ENCODE measurements at regions not wholly inside any gene's neighbourhood (a gene's known extent, or its start where the extent isn't known, plus 50 kb on each side); places are given as distances from the start of the nearest gene placed in this dataset.

- ATAC-seq: no peak
These were observed 877.8 kb downstream of the TUSC7 start for GRCh38 chr3:117587416-117587815.

GRCh38 chr3:117589454-117589853 is 879.9 kb downstream of the TUSC7 start:
- ATAC-seq: no peak

- ATAC-seq: no peak
These were observed 886.0 kb downstream of the TUSC7 start for GRCh38 chr3:117595615-117596014.

- no peak for ATAC-seq
These were observed 886.9 kb downstream of the TUSC7 start for GRCh38 chr3:117596503-117596902.

GRCh38 chr3:117597865-117598264 is 888.3 kb downstream of the TUSC7 start:
- no peak for ATAC-seq

GRCh38 chr3:117600112-117600511 is 890.5 kb downstream of the TUSC7 start:
- peak; percentile 25 for ATAC-seq

- ATAC-seq: no peak
These were observed 891.1 kb downstream of the TUSC7 start for GRCh38 chr3:117600666-117601065.

DNA sequence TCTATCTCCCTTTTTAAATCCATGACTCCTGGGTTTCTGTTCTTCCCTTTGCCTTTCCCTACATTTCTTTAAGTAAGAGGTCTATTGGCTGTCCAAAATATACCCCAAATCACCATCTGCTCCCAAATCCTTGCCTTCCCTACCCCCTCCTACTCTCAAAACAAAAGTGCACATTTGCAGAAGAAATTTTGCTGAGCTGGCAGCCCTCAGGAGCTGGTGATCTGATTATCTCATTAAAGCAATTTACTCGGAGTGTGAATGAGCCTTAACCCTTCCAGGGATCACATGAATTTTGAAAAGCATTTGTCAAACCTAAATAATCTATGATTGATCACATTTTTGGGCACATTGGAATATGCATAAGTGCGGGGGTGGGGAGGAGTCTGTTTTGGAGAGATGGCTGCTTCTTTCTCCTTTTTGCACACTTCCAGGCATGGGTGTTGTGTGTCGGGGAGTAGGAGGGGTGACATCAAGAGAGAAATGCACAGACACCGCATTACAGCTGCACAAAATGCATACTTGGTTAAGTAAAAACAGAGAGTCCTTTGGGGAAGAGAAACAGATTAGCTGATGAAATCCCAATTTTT is 892.6 kb downstream of the TUSC7 start:
- ATAC-seq: no peak

DNA sequence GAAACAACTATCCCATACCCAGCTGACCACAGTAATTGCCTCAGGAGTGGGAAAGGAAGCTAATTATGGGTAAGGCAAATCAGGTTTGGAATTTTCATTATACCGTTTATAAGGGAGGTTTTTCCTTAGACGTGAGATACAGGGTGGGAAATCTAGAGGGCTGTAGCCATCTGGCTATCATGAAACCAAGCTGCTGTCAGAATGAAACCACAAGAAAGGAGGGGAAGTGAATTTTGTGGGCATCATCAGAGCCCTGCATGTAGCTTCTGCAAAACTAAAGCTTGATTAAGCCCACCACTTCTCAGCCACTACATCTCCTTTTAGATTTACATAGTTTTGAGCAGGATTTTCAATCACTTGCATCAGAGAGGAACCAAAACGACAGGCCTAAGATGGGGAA is 893.5 kb downstream of the TUSC7 start:
- no peak for ATAC-seq

DNA sequence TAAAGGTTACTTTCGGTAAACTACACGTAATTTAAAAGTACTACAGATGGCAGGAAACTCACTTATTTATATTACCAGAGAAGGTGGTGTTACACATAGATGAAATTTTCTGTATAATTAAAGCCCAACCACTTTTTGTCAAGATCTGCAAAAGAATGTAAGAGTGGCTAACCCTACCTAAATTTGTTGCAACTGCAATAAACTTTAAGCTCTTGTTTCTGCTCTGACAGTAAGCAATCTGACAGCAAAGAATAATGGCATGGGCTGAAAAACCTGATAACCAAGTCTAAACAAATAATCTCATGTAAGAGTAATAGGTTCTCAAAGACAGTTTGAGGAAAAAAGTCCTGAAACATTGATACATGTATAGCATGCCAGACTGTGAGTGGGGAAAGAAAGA is 897.3 kb downstream of the TUSC7 start:
- no peak for ATAC-seq

DNA sequence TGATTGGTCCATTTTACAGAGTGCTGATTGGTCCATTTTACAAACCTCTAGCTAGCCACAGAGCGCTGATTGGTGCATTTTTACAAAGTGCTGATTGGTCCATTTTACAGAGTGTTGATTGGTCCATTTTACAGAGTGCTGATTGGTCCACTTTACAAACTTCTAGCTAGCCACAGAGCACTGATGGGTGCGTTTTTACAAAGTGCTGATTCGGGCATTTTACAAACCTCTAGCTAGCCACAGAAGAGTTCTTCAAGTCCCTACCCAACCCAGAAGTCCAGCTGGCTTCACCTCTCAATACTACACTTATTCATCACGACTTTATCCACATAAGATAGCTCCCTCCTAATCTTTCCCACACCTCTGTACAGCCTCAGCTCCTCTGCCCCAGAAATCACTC is 899.8 kb downstream of the TUSC7 start:
- no peak for ATAC-seq

DNA sequence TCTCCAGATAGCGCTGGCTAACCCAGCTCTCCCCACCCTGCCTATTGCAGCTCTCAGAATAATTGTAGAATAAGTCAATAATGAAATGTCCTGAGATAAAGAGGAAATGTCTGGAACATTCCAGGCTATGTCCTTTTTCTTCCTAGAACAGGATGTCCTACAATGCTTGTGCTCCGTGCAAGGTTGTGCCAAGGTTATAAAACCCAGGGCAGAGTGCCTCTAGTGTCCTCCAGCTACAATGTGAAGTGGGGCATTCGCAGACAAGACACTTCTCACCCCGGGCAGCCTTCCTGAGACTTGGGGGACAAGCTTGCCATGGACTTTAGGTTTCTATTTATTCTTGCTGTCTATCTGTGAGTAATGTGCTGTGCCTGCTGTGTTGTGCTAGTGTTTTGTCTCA is 900.6 kb downstream of the TUSC7 start:
- no peak for ATAC-seq

DNA sequence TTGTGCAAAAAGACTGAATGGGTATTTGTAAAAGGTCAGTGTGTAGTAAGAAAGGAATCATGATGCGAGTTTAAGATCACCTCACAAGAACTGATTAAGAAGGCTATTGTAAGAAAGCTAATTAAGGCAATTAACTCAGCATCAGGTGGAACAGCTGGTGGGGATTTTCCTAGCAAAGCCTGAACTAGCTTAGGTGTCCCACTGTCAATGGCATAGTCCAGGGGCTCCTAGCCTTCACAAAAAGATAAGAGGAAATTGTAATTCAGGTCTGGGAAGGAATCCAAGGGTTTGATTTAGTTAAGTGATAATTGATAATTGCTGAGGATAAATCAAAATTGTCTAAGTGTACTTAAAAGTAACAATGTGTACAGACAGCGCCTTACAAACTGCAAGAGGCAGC is 901.6 kb downstream of the TUSC7 start:
- ATAC-seq: no peak

- no peak for ATAC-seq
These were observed 906.6 kb downstream of the TUSC7 start for GRCh38 chr3:117616227-117616626.

GRCh38 chr3:117617906-117618305 is 908.3 kb downstream of the TUSC7 start:
- no peak for ATAC-seq

DNA sequence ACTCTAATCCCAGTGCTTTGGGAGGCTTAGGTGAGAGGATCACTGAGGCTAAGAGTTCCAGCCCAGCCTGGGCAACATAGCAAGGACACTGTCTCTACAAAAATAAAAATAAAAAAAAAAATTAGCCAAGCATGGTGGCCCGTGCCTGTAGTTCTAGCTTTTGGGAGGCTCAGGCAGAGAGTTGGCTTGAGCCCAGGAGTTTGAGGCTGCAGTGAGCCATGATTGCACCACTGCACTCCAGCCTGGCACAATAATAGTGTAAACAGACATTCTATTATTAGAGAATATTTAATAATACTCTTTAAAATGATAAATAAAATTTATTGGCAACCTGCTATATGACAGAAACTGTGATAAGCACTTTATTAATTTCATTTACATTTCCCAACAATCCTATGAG is 908.9 kb downstream of the TUSC7 start:
- no peak for ATAC-seq

GRCh38 chr3:117619805-117620204 is 910.2 kb downstream of the TUSC7 start:
- ATAC-seq: no peak

DNA sequence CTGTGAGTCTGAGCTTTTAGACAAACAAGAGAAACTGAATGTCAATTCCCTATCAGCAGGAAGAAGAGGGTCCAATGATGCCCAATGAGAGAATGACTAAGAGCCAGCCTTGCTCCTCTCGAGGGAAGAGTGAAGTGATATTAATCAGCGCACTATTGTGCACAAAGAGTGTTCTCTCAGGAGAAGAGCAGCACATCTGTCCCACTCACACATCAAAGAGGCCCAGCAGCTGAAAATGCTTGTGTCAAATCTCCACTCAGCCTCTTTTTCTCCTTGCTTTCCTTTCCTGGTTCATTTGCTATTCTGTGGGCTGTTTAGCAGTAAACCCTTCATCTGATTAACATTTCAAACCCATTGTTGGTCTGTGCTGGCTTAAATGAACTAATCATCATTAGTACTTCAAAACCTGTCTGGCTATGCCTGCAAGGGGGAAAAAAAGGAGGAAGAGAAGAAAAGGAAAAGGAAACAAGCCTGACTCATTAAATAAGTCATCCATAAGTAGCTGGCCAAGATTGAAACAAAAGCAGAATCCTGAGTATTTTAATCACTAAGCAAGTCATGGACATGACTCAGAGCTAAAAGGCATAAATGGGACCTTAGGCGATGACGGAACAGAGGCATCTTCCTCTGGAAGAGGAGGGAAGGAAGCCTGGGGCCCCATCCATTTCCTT is 912.7 kb downstream of the TUSC7 start:
- ATAC-seq: peak; percentile 93

DNA sequence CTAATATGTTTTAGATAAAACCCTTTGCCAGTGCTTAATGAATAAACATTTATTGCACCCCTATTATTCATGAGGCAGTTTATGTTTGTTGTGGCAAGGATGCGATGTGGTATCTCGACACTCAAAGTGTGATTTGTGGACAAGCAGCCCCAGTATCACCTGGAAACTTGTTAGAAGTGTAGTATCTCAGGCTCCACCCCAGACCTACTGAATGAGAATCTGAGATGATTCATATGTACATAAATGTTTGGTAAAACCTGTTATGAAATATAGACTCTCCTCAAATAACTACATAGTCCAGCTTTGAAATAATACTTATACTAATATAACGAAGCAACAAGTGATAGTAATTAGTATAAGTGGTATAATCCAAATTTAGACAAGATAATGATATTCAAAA is 914.8 kb downstream of the TUSC7 start:
- no peak for ATAC-seq

DNA sequence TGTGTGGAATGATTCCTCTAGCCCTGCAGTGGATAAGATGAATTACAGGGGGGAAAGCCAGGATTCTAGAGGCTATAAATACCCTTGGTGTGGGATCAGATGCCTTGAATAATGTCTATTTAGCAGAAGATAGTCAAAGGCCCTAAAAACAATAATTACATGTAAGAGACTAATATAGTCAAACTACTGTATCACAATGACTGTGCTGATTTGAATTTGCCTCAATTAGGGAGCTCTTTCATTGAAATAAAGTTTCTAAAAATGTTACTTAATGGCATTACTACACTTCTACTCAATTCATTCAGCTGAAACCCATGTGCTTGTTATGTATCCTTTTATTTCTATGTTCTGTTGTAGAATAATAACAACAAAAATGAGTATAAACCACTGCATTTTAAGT is 915.6 kb downstream of the TUSC7 start:
- no peak for ATAC-seq

DNA sequence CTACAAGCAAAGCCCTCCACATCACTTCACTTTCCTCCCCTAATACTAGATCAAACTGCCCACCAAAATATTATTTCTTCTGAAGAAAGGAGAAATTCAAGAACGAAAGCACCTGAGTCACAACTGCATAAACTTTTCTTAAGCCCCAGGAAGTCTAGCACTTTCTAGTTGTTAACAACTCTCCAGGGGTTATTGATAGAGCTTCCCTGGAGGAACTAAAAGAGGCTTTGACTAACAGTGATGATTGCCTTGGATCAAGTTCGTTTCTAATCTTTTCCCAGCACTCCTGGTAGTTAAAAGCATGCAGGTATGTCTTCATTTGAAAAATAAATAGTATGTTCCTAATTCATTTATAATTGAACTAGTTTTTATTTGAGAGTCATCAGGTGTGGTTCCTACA is 917.0 kb downstream of the TUSC7 start:
- ATAC-seq: no peak

DNA sequence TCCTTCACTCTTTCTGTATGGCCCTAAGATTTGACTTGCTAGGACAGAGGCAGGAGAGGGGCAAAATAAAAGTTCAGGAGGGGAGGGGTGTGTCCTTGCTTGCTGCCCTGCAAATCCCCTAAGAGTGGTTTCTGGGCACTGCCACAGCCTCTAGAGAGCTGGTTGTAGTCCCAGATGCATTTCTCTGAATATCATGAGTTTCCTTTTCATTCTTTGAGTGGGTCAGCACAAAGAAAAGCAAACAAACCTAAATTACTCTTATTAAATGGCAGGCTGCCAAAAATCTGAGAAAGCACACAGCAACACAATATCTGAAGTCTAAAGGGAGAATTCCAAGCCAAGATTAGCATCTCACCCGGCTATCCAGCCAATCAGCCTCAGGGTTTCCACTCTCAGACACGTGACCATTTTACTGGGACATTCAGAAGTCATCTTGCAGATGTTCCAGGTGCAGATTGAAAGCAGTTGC is 919.3 kb downstream of the TUSC7 start:
- ATAC-seq: no peak

GRCh38 chr3:117629505-117629904 is 919.9 kb downstream of the TUSC7 start:
- no peak for ATAC-seq

- ATAC-seq: no peak
These were observed 920.9 kb downstream of the TUSC7 start for GRCh38 chr3:117630469-117630868.

DNA sequence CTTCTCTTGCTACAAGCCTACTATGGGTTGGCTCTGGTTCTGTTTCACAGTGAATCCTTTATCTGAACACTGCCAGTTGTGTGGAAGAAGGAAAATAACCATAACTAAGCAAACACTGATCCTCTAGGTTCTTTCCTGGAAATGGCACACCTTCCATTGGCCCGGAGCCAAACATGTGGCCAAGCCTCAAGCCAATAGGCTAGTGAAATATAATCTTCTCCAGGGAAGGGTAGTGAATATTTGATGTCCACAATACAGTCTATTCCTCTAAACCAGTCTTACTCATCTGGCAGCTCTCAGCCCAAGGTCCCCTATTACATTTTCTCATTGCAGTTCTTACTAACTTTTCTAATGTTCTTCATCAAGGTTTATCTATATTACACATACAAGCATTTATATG is 921.3 kb downstream of the TUSC7 start:
- no peak for ATAC-seq
